IMR-90 (cell line): ENCODE measurements at regions not wholly inside any gene's neighbourhood (a gene's known extent, or its start where the extent isn't known, plus 50 kb on each side); places are given as distances from the start of the nearest gene placed in this dataset.
A peak's percentile ranks its signal among the peaks of the same experiment; 100 is the strongest.

Experiments
- ATAC-seq: fragments of 200-7000 bp; cut with Tn5 transposase; 2 replicates; pipeline ENCODE4 v1.9.1; 2020; ENCODE audit warnings: low read depth, mild to moderate bottlenecking, moderate library complexity
- BruUV-seq: library from RNA; stranded (reverse); fragments of 400-500 nt; replicated peaks from 2 replicates; lab custom pipeline; 2021; lab: Mats Ljungman, UMichigan
- CTCF ChIA-PET: fragments of 300-600 bp; formaldehyde crosslinking; extraction: SDS; loops from one replicate; lab custom pipeline; 2021; ENCODE audit warnings: antibody characterized with exemption; lab: Yijun Ruan, JAX
- POLR2A ChIA-PET: fragments of 300-600 bp; sonication (Branson Sonifier 250); formaldehyde crosslinking; loops from one replicate; lab custom pipeline; 2022; ENCODE audit warnings: antibody characterized with exemption; ENCODE audit not compliant: unreplicated experiment; lab: Charles Lee
- DNase-seq: peaks from one replicate; pipeline ENCODE4 v3.0.0; 2013
- H2AFZ ChIP-seq: replicated peaks from 2 replicates; pipeline ENCODE3; 2013; ENCODE audit warnings: low read length, mild to moderate bottlenecking; ENCODE audit not compliant: poor library complexity
- H2AK5ac ChIP-seq: 2 replicates; pipeline ENCODE4 v1.6.1; 2013; ENCODE audit warnings: low read depth, low read length, inconsistent platforms
- H2AK9ac ChIP-seq: replicated peaks from 2 replicates; pipeline ENCODE3; 2013; ENCODE audit warnings: mild to moderate bottlenecking, low read depth, low read length, moderate library complexity; ENCODE audit not compliant: poor library complexity
- H2BK120ac ChIP-seq: 2 replicates; pipeline ENCODE4 v1.6.1; 2013; ENCODE audit warnings: low read depth, low read length, inconsistent platforms
- H2BK15ac ChIP-seq: 3 replicates; pipeline ENCODE4 v1.6.1; 2013; ENCODE audit warnings: low read depth, low read length, inconsistent platforms
- H2BK20ac ChIP-seq: 2 replicates; pipeline ENCODE4 v1.6.1; 2013; ENCODE audit warnings: low read depth, mild to moderate bottlenecking, inconsistent platforms, low read length, moderate library complexity
- H2BK5ac ChIP-seq: 2 replicates; pipeline ENCODE4 v1.6.1; 2013; ENCODE audit warnings: mild to moderate bottlenecking, low read depth, low read length, inconsistent platforms; ENCODE audit not compliant: poor library complexity, severe bottlenecking
- H3K14ac ChIP-seq: replicated peaks from 2 replicates; pipeline ENCODE4 v1.6.1; 2013; ENCODE audit warnings: low read depth, low read length, inconsistent platforms
- H3K18ac ChIP-seq: 2 replicates; pipeline ENCODE4 v1.6.1; 2013; ENCODE audit warnings: low read depth, low read length, control low read depth
- H3K23ac ChIP-seq: 2 replicates; pipeline ENCODE4 v1.6.1; 2013; ENCODE audit warnings: low read depth, low read length, inconsistent platforms
- H3K27ac ChIP-seq: 2 replicates; pipeline ENCODE4 v1.5.1; 2013; ENCODE audit warnings: mild to moderate bottlenecking, control low read depth, low read length; ENCODE audit not compliant: insufficient read depth
- H3K27me3 ChIP-seq: 2 replicates; pipeline ENCODE4 v1.6.1; 2013; ENCODE audit warnings: low read length; ENCODE audit not compliant: control insufficient read depth, insufficient read depth
- H3K36me3 ChIP-seq: 2 replicates; pipeline ENCODE4 v1.6.1; 2013; ENCODE audit warnings: low read length, mixed read lengths; ENCODE audit not compliant: control insufficient read depth, insufficient read depth
- H3K4ac ChIP-seq: 2 replicates; pipeline ENCODE4 v1.6.1; 2013; ENCODE audit warnings: low read depth, low read length, inconsistent platforms
- H3K4me1 ChIP-seq: 2 replicates; pipeline ENCODE4 v1.6.1; 2013; ENCODE audit warnings: low read length, mixed read lengths; ENCODE audit not compliant: control insufficient read depth, insufficient read depth
- H3K4me2 ChIP-seq: 2 replicates; pipeline ENCODE4 v1.6.1; 2013; ENCODE audit warnings: low read depth, mild to moderate bottlenecking, control low read depth, low read length, moderate library complexity
- H3K4me3 ChIP-seq: 2 replicates; pipeline ENCODE4 v1.5.1; 2013; ENCODE audit warnings: low read depth, mild to moderate bottlenecking, control low read depth, low read length, moderate library complexity; ENCODE audit not compliant: insufficient read depth
- H3K56ac ChIP-seq: 2 replicates; pipeline ENCODE4 v1.6.1; 2013; ENCODE audit warnings: low read length, inconsistent platforms; ENCODE audit not compliant: insufficient read depth; ENCODE audit errors: extremely low read depth
- H3K79me1 ChIP-seq, 2 experiments: 2 replicates each; pipeline ENCODE4 v1.6.1; 2013; ENCODE audit warnings: low read length in 2 of 2, inconsistent platforms in 1 of 2, low read depth in 1 of 2
- H3K9ac ChIP-seq: 2 replicates; pipeline ENCODE4 v1.6.1; 2013; ENCODE audit warnings: low read depth, low read length, control low read depth
- H3K9me1 ChIP-seq: 2 replicates; pipeline ENCODE4 v1.6.1; 2013; ENCODE audit warnings: low read length, inconsistent platforms; ENCODE audit not compliant: insufficient read depth
- H3K9me3 ChIP-seq: 2 replicates; pipeline ENCODE4 v1.6.1; 2013; ENCODE audit warnings: low read length; ENCODE audit not compliant: control insufficient read depth, insufficient read depth
- H4K20me1 ChIP-seq: 2 replicates; pipeline ENCODE4 v1.6.1; 2013; ENCODE audit warnings: low read length, inconsistent platforms; ENCODE audit not compliant: insufficient read depth
- H4K5ac ChIP-seq: 2 replicates; pipeline ENCODE4 v1.6.1; 2013; ENCODE audit warnings: mild to moderate bottlenecking, low read depth, low read length, control low read depth
- H4K8ac ChIP-seq, 2 experiments: 2 replicates each; pipeline ENCODE4 v1.6.1; 2013; ENCODE audit warnings: low read depth in 2 of 2, low read length in 2 of 2, control low read depth in 1 of 2, inconsistent platforms in 1 of 2
- H4K91ac ChIP-seq: 2 replicates; pipeline ENCODE4 v1.6.1; 2013; ENCODE audit warnings: low read depth, low read length, inconsistent platforms; ENCODE audit not compliant: insufficient read depth
- CEBPB ChIP-seq: IDR thresholded peaks from 2 replicates; pipeline ENCODE4 v1.6.1; 2012; ENCODE audit warnings: low read depth, low read length, improper control_type of control experiment
- USF2 ChIP-seq: fragments of 150-350 bp; IDR thresholded peaks from 2 replicates; pipeline ENCODE4 v1.6.1; 2017; ENCODE audit warnings: mild to moderate bottlenecking, antibody characterized with exemption, low read length, low read depth
- WGBS, 2 experiments: methylation state at CpG; one replicate each; pipeline versions ENCODE4 v1.1.5 to v1.1.7; 2013; ENCODE audit warnings: missing lambda C conversion rate in 2 of 2; ENCODE audit not compliant: insufficient read length in 1 of 2; ENCODE audit errors: extremely low coverage in 2 of 2; 5-methylcytosine and 5-hydroxymethylcytosine counted together
- dilution Hi-C: fragments of 300-500 bp; cut with HindIII; formaldehyde crosslinking; loops from one replicate; pipeline ENCODE4 v1.14.3; 2018; ENCODE audit warnings: low sequenced_read_pairs; ENCODE audit not compliant: unreplicated experiment
- in situ Hi-C: fragments of 300-500 bp; cut with MboI; formaldehyde crosslinking; loops from 3 replicates; pipeline ENCODE4 v1.14.3; 2019; ENCODE audit warnings: low sequenced_read_pairs, inconsistent platforms, mixed read lengths
- intact Hi-C: fragments of 100-400 bp; cut with micrococcal nuclease; formaldehyde crosslinking; loops from 2 replicates; pipeline ENCODE4 v1.10.0; 2022

GRCh38 chr6:71197780-71198179, 90.8 kb upstream of the OGFRL1 start:
- H3K36me3 ChIP-seq, result no peaks in the 10 kb centered on the region
- ChIA-PET CTCF (no interaction called here), POLR2A (no interaction called here)
- no peak overlapping the region for H2AFZ ChIP-seq
- peak overlapping the region; percentile 60; the same call in 1 of the 2 replicates for H2BK20ac ChIP-seq
- peaks cover 7% of the 10 kb centered on the region for H3K9me1 ChIP-seq
- H2AK5ac ChIP-seq, result peak overlapping the region; percentile 48; the same call in 1 of the 2 replicates
- H4K20me1 ChIP-seq, result no peaks in the 10 kb centered on the region
- BruUV-seq, result no TSS peak
- TF ChIP-seq CEBPB (no peak), USF2 (no peak)
- H3K27me3 ChIP-seq, result no peaks in the 10 kb centered on the region
- DNase-seq, result peak; percentile 81
- H2BK15ac ChIP-seq, result peak overlapping the region; percentile 45; the same call in 2 of the 3 replicates
- H3K4me3 ChIP-seq, result no peak overlapping the region
- H4K8ac ChIP-seq, result peak overlapping the region in 1 of 2 experiments; percentile 67; a peak in 3 of 4 replicates
- H3K23ac ChIP-seq, result peak overlapping the region; percentile 35; the same call in 1 of the 2 replicates
- intact Hi-C loops (no loop called here), in situ Hi-C loops (loop anchor here (10.0 to 25.0 kb wide), 3 partner anchors 87 to 890 kb away; partner anchors contain the start of gene OGFRL1), dilution Hi-C loops (loop anchor here (25.0 kb wide), 1 partner anchor 165 kb away; no protein-coding TSS in a partner anchor)
- peak overlapping the region; percentile 80 for H2BK120ac ChIP-seq
- peak overlapping the region; percentile 34; the same call in 1 of the 2 replicates for H3K56ac ChIP-seq
- H4K91ac ChIP-seq, result no peak overlapping the region
- H3K27ac ChIP-seq, result no peak overlapping the region
- H3K79me1 ChIP-seq, result no peaks in the 10 kb centered on the region
- H3K18ac ChIP-seq, result peak overlapping the region; percentile 78; the same call in 1 of the 2 replicates
- H3K14ac ChIP-seq, result peak overlapping the region; percentile 91
- peak overlapping the region; percentile 77 for H2BK5ac ChIP-seq
- H2AK9ac ChIP-seq, result no peak overlapping the region
- peaks cover 6% of the 10 kb centered on the region; the same call in 1 of the 2 replicates for H3K4me1 ChIP-seq
- H4K5ac ChIP-seq, result peak overlapping the region; percentile 49; the same call in 1 of the 2 replicates
- H3K4ac ChIP-seq, result peak overlapping the region; percentile 80; the same call in 1 of the 2 replicates
- no CpG with 5 or more reads among the region's 1 CpG for WGBS, 2 experiments
- 0 out of 2 replicates have a peak overlapping the region, but pooled peaks have one; percentile 27 for H3K9ac ChIP-seq
- peak overlapping the region; percentile 60; the same call in 1 of the 2 replicates for H3K4me2 ChIP-seq
- ATAC-seq, result peak; percentile 81
- H3K9me3 ChIP-seq, result no peaks in the 10 kb centered on the region
